Vagina (tissue), 2 donors: ENCODE measurements at regions not wholly inside any gene's neighbourhood (a gene's known extent, or its start where the extent isn't known, plus 50 kb on each side); places are given as distances from the start of the nearest gene placed in this dataset.

ENCODE experiments used
- CTCF ChIP-seq, 3 experiments: fragments of 450-650 bp in 2 of 3; fragments of 200-600 bp in 1 of 3; sonication (generic) in 1 of 3; IDR thresholded peaks; one replicate each; pipeline ENCODE4 v1.5.1; 2017 to 2019; ENCODE audit warnings: antibody characterized with exemption in 3 of 3, mild to moderate bottlenecking in 2 of 3, moderate library complexity in 2 of 3
- POLR2A ChIP-seq, 2 donors: fragments of 450-650 bp; IDR thresholded peaks; one replicate each; pipeline ENCODE4 v1.6.1; 2017; ENCODE audit warnings: antibody characterized with exemption in 2 of 2, mild to moderate bottlenecking in 2 of 2, moderate library complexity in 2 of 2
- POLR2AphosphoS5 ChIP-seq, 2 donors: sonication (generic); formaldehyde crosslinking; IDR thresholded peaks; one replicate each; pipeline ENCODE4 v1.9.0; 2017; ENCODE audit warnings: antibody characterized with exemption in 2 of 2, mild to moderate bottlenecking in 2 of 2, low read depth in 1 of 2; ENCODE audit not compliant: insufficient read depth in 1 of 2

- TF ChIP-seq CTCF (IDR thresholded peaks at IDR 0.05), result no peak
- TF ChIP-seq POLR2A (IDR thresholded peaks at IDR 0.05), result no peak
- TF ChIP-seq POLR2AphosphoS5 (IDR thresholded peaks at IDR 0.05; ENCODE audit: insufficient read depth in 1 of 2, low read depth in 1 of 2), result no peak
These were observed 233.5 kb downstream of the XPNPEP1 start for GRCh38 chr10:109689785-109690184.
